ENCODE measurements at regions not wholly inside any gene's neighbourhood (a gene's known extent, or its start where the extent isn't known, plus 50 kb on each side); places are given as distances from the start of the nearest gene placed in this dataset.

DNA sequence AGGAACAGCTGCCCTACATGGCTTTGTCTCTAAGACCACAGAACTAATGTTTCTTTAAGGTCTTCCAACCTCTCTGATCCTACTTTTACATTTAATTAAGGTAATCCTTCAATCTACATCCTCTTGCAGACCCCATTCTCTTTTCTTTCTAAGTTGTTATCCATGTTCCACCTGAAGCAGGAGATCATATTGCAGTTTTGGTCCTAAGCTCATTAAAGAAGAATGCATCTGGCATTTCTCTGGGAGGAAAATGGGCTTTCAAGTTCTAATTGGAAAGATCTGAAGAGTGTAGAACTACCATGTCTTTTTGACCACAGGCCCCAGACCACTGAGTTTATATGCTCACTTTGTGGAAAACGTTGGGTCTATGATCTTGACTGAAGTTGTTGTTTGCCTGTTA, 111.2 kb downstream of the SEM1 start:
- Histone ChIP-seq H3K4me1 (ENCODE audit: control insufficient read depth in 1 of 2, insufficient read depth in 2 of 2, low read length in 2 of 2) (no peaks in the 10 kb centered on the region), H3K27ac (ENCODE audit: low read length) (no peak overlapping the region), H3K9me3 (ENCODE audit: control insufficient read depth in 1 of 2, low read length in 2 of 2) (no peaks in the 10 kb centered on the region), H3K36me3 (ENCODE audit: control insufficient read depth in 1 of 2, insufficient read depth in 2 of 2, low read length in 2 of 2) (no peaks in the 10 kb centered on the region), H3K4me3 (ENCODE audit: low read depth in 1 of 2, low read length in 2 of 2) (no peak overlapping the region), H3K27me3 (ENCODE audit: low read depth, low read length) (no peaks in the 10 kb centered on the region)

DNA sequence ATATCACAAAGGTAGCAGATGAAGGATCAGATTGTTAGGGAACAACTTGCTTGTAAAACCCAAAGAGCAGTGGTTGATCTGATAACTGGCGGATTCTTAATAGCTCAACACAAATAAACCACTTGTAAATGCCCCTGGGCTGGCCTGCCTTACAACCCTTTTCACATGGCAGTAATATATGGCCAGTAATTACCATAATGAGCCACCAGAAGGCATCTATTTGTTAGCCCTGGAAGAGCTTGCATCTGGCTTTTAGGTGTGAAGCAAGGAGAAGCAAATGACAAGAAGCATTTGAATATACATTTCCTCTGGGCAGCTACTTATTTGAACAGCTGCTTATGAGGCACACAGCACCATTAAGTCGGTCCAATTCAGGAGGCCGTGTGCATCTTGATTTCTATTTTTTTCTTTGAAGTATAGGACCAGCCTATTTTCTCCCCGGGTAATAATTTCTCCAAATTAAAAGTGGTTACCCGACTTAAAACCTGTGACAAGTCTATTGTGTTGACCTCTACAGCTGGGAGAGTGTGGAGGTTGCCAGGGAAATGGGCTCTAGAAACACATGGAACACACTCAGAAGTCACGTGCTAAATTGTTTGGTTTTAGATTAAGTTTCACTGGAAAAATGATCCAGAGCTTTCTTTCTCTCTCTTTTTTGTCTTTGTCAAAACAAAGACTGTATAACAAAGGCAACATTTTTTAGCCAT, 113.4 kb downstream of the SEM1 start:
- Histone ChIP-seq H3K9me3 (ENCODE audit: control insufficient read depth in 1 of 2, low read length in 2 of 2) (no peaks in the 10 kb centered on the region), H3K4me1 (ENCODE audit: control insufficient read depth in 1 of 2, insufficient read depth in 2 of 2, low read length in 2 of 2) (no peaks in the 10 kb centered on the region), H3K27ac (ENCODE audit: low read length) (no peak overlapping the region), H3K27me3 (ENCODE audit: low read depth, low read length) (no peaks in the 10 kb centered on the region), H3K4me3 (ENCODE audit: low read depth in 1 of 2, low read length in 2 of 2) (no peak overlapping the region), H3K36me3 (ENCODE audit: control insufficient read depth in 1 of 2, insufficient read depth in 2 of 2, low read length in 2 of 2) (no peaks in the 10 kb centered on the region)

DNA sequence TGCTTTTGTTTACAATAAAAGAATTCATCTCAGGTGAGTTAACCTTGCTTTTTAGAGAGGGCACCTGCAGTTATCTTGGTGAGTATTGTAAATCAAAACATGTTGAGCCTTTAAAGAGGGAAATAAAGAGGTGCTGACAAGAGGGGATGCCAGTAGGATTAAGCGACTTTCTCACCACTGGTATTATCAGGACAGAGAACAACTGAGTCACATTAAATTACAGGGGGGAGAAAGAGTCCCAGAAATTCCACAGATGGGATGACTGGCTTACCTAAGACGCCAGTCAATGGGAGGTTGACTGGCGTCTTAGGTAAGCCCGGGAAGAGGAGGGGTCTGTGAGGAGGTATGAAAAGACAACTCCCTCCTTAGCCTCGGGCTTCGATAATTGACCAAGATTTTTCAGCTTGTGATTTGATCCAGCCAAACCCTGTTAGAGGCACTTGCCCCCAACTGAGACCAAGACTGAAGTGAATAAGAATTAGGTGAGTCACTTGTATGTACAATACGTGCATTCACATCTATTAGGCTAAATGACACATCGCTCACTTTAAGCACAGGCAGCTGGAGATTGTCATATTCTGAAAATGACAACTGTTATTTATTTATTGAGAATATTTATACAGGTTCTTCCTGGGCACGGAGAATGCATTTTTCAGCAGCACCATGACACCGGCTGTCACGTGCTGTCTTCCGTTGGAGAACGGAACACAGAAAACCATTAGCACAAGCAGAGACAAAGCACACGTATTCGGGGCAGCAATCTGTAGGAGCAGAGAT, 117.6 kb downstream of the SEM1 start:
- Histone ChIP-seq H3K4me3 (ENCODE audit: low read depth in 1 of 2, low read length in 2 of 2) (no peak overlapping the region), H3K9me3 (ENCODE audit: control insufficient read depth in 1 of 2, low read length in 2 of 2) (no peaks in the 10 kb centered on the region), H3K27me3 (ENCODE audit: low read depth, low read length) (no peaks in the 10 kb centered on the region)

DNA sequence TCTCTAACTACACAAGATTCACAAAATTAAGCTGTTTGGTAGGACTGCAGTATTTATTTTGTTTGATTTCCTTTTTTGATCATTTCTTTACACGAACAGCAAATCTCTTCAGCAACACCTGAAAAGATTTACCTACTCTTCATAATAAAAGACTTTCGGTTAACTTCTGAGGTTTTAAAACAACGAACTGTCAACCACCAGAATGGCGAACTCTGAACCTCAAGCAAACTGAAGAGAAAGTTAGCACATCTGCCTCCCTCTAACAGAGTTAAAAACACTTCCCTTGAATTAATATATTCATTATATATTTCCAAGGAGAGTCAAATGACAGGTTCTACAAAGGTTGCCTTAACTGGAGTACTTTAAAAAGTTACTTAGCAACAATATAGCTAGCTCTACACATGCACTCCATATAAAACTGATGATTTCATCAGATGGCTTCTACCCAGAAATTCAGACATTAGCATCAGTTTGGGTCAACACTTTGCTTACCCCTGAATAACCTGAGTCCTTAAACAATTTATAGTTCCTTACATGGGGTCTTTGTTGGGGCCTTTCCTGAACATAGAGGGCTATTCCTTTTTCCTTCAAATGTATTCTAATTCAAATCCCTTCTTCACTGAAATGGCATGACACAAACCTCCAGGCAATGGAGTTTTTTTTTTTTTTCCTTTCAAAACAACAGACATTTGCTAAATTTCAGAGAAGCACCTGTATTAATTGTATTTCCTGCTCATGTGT, 118.3 kb downstream of the SEM1 start:
- no peaks in the 10 kb centered on the region for H3K36me3 ChIP-seq (ENCODE audit: control insufficient read depth in 1 of 2, insufficient read depth in 2 of 2, low read length in 2 of 2)

More for the DNA sequence above, 117.6 kb downstream of the SEM1 start:
- Histone ChIP-seq H3K36me3 (ENCODE audit: control insufficient read depth in 1 of 2, insufficient read depth in 2 of 2, low read length in 2 of 2) (no peaks in the 10 kb centered on the region), H3K4me1 (ENCODE audit: control insufficient read depth in 1 of 2, insufficient read depth in 2 of 2, low read length in 2 of 2) (no peaks in the 10 kb centered on the region), H3K27ac (ENCODE audit: low read length) (no peak overlapping the region)

DNA sequence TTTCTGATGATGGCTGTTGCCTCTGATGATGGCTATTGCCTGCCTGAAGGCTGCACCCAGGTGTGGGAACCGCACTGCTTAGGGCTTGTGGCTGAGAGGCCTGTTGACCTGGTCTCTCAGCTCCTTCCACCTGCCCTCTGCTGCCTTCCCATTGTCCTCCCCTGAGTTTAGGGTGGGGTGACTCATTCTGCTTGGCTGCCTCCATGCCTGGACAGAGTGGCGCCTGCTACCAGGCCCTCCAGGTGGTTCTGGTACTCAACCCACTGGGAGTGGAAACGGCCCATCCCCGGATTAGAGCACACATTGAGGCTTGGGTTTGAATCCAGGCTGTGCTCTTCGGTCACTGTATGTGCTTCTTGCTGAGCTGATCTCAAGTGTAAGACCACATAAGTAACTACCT, 120.6 kb downstream of the SEM1 start:
- no peaks in the 10 kb centered on the region for H3K9me3 ChIP-seq (ENCODE audit: control insufficient read depth in 1 of 2, low read length in 2 of 2)
- no peaks in the 10 kb centered on the region for H3K4me1 ChIP-seq (ENCODE audit: control insufficient read depth in 1 of 2, insufficient read depth in 2 of 2, low read length in 2 of 2)
- no peaks in the 10 kb centered on the region for H3K36me3 ChIP-seq (ENCODE audit: control insufficient read depth in 1 of 2, insufficient read depth in 2 of 2, low read length in 2 of 2)
- no peak overlapping the region for H3K27ac ChIP-seq (ENCODE audit: low read length)
- H3K4me3 ChIP-seq (ENCODE audit: low read depth in 1 of 2, low read length in 2 of 2): no peak overlapping the region
- H3K27me3 ChIP-seq (ENCODE audit: low read depth, low read length): no peaks in the 10 kb centered on the region

More for the DNA sequence above, 118.3 kb downstream of the SEM1 start:
- H3K27ac ChIP-seq (ENCODE audit: low read length): no peak overlapping the region
- no peaks in the 10 kb centered on the region for H3K4me1 ChIP-seq (ENCODE audit: control insufficient read depth in 1 of 2, insufficient read depth in 2 of 2, low read length in 2 of 2)
- H3K4me3 ChIP-seq (ENCODE audit: low read depth in 1 of 2, low read length in 2 of 2): no peak overlapping the region
- no peaks in the 10 kb centered on the region for H3K27me3 ChIP-seq (ENCODE audit: low read depth, low read length)
- H3K9me3 ChIP-seq (ENCODE audit: control insufficient read depth in 1 of 2, low read length in 2 of 2): no peaks in the 10 kb centered on the region

DNA sequence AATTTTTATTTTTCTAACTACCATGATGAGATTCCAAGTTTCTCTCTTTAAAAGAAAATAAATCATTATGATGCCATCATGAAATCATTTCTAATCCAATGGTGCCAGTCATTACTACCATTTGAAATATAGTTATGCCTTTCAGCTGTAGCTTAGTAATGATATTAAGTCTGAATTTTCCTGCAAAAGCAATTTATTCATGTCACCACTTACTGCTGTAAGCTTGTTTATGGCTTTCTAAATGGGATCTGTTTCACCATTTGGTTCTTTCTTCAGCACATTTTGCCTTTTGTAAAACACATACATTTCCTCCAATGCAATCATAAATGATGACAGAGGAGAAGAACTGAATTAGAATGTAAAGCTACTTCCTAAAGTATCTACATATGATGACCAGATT, 130.5 kb downstream of the SEM1 start:
- Histone ChIP-seq H3K27me3 (ENCODE audit: low read depth, low read length) (no peaks in the 10 kb centered on the region), H3K4me3 (ENCODE audit: low read depth in 1 of 2, low read length in 2 of 2) (no peak overlapping the region), H3K27ac (ENCODE audit: low read length) (no peak overlapping the region), H3K36me3 (ENCODE audit: control insufficient read depth in 1 of 2, insufficient read depth in 2 of 2, low read length in 2 of 2) (no peaks in the 10 kb centered on the region), H3K4me1 (ENCODE audit: control insufficient read depth in 1 of 2, insufficient read depth in 2 of 2, low read length in 2 of 2) (no peaks in the 10 kb centered on the region), H3K9me3 (ENCODE audit: control insufficient read depth in 1 of 2, low read length in 2 of 2) (no peaks in the 10 kb centered on the region)

DNA sequence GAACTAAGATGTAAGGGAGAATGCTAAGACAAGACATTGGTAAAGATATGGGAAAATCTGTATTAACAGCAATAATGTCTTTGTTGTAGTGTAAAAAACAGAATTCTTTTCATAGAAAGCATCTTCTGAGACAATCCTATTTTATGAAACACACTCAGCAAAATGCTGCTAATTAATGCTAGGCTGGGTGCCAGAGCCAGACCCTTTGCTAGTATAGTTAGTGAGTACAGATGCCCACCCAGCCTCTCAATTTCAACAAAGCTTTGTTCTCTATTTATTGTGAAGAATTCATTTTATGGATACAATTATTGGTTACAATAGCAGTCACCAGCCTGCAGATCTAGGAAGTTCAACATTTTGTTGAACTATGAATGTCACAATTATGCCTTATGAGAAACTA, 131.0 kb downstream of the SEM1 start:
- H3K36me3 ChIP-seq (ENCODE audit: control insufficient read depth in 1 of 2, insufficient read depth in 2 of 2, low read length in 2 of 2): no peaks in the 10 kb centered on the region
- no peaks in the 10 kb centered on the region for H3K9me3 ChIP-seq (ENCODE audit: control insufficient read depth in 1 of 2, low read length in 2 of 2)
- no peaks in the 10 kb centered on the region for H3K4me1 ChIP-seq (ENCODE audit: control insufficient read depth in 1 of 2, insufficient read depth in 2 of 2, low read length in 2 of 2)
- no peak overlapping the region for H3K27ac ChIP-seq (ENCODE audit: low read length)
- no peak overlapping the region for H3K4me3 ChIP-seq (ENCODE audit: low read depth in 1 of 2, low read length in 2 of 2)
- H3K27me3 ChIP-seq (ENCODE audit: low read depth, low read length): no peaks in the 10 kb centered on the region

DNA sequence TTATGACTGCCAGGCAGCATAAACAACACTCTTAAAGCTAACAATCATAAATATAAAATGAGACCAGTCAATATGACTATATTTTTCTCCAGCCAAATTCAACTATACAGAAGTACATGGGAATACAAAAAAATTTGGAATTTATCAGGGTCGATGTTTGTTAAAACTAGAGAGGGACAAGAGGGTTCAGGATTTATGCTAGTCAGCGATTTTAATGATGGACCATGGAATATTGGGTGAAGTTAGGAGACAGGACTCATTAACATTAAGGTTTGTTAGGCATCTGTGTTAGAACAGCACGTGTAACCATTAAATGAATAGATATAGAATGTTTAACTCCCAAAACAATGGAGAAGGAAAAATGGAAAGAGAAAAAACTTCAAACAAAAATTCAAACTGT, 146.2 kb downstream of the SEM1 start:
- H3K27me3 ChIP-seq (ENCODE audit: low read depth, low read length): no peaks in the 10 kb centered on the region
- H3K4me3 ChIP-seq (ENCODE audit: low read depth in 1 of 2, low read length in 2 of 2): no peak overlapping the region
- H3K9me3 ChIP-seq (ENCODE audit: control insufficient read depth in 1 of 2, low read length in 2 of 2): no peaks in the 10 kb centered on the region
- no peak overlapping the region for H3K27ac ChIP-seq (ENCODE audit: low read length)
- no peaks in the 10 kb centered on the region for H3K36me3 ChIP-seq (ENCODE audit: control insufficient read depth in 1 of 2, insufficient read depth in 2 of 2, low read length in 2 of 2)
- H3K4me1 ChIP-seq (ENCODE audit: control insufficient read depth in 1 of 2, insufficient read depth in 2 of 2, low read length in 2 of 2): no peaks in the 10 kb centered on the region

DNA sequence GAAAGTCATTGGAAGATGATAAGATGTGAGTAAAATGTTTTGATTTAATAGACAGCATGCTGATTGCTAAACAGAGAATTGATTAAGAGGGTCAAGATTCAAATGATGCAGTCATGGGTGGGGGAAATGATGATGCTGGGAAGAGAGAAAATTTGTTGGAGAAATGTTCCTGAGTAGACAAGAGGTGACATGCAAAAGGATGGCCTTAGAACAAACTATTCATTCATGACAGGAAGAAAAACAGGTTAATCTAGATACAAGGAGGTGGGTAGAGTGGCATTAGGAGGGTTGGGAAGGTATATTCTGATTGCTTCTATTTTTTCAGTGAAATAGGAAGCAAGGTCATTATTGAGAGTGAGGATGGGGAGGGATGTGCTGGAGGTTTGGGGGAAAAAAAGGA, 146.7 kb downstream of the SEM1 start:
- Histone ChIP-seq H3K27ac (ENCODE audit: low read length) (no peak overlapping the region), H3K9me3 (ENCODE audit: control insufficient read depth in 1 of 2, low read length in 2 of 2) (no peaks in the 10 kb centered on the region)

DNA sequence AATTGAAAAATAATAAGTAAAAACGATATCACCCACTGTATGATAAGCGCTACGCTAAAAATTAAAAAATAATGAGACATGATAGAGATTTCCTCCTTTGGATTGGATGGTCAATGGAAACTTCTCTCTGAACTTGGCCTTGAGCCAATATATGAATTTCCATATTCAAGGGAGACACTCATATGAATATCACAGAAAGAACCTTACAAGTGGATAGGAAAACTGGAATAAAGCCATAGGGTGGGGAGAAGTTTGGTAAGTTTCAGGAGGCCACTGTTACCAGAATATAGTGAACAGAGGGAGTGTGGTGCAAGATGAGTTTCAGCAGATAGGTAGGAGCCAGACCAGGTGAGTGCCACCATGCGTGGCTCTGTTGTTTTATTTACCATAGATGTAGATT, 147.2 kb downstream of the SEM1 start:
- H3K4me1 ChIP-seq (ENCODE audit: control insufficient read depth in 1 of 2, insufficient read depth in 2 of 2, low read length in 2 of 2): no peaks in the 10 kb centered on the region
- H3K9me3 ChIP-seq (ENCODE audit: control insufficient read depth in 1 of 2, low read length in 2 of 2): no peaks in the 10 kb centered on the region

More for the DNA sequence above, 146.7 kb downstream of the SEM1 start:
- no peak overlapping the region for H3K4me3 ChIP-seq (ENCODE audit: low read depth in 1 of 2, low read length in 2 of 2)
- no peaks in the 10 kb centered on the region for H3K36me3 ChIP-seq (ENCODE audit: control insufficient read depth in 1 of 2, insufficient read depth in 2 of 2, low read length in 2 of 2)
- no peaks in the 10 kb centered on the region for H3K4me1 ChIP-seq (ENCODE audit: control insufficient read depth in 1 of 2, insufficient read depth in 2 of 2, low read length in 2 of 2)
- H3K27me3 ChIP-seq (ENCODE audit: low read depth, low read length): no peaks in the 10 kb centered on the region

DNA sequence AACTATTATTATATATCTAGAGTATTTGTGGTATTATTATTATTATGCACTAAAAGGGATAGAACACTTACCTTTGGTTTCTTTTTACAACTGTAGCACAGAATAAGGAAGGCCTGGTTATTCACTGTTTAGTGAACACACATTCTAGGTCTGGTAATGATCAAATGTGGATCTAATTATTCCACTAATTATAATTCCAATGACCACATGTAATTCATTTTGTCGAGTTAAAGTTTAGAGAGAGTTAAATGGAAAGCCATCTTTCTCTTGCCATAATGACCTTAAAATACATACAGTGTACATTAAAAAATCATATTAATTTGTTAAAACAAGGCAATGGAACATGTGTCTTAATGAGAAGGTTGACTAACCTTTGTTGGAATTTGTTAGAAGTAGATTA, 147.8 kb downstream of the SEM1 start:
- Histone ChIP-seq H3K27me3 (ENCODE audit: low read depth, low read length) (no peaks in the 10 kb centered on the region), H3K4me3 (ENCODE audit: low read depth in 1 of 2, low read length in 2 of 2) (no peak overlapping the region), H3K4me1 (ENCODE audit: control insufficient read depth in 1 of 2, insufficient read depth in 2 of 2, low read length in 2 of 2) (no peaks in the 10 kb centered on the region), H3K36me3 (ENCODE audit: control insufficient read depth in 1 of 2, insufficient read depth in 2 of 2, low read length in 2 of 2) (no peaks in the 10 kb centered on the region), H3K9me3 (ENCODE audit: control insufficient read depth in 1 of 2, low read length in 2 of 2) (no peaks in the 10 kb centered on the region), H3K27ac (ENCODE audit: low read length) (no peak overlapping the region)

More for the DNA sequence above, 147.2 kb downstream of the SEM1 start:
- no peaks in the 10 kb centered on the region for H3K27me3 ChIP-seq (ENCODE audit: low read depth, low read length)
- H3K27ac ChIP-seq (ENCODE audit: low read length): no peak overlapping the region
- no peaks in the 10 kb centered on the region for H3K36me3 ChIP-seq (ENCODE audit: control insufficient read depth in 1 of 2, insufficient read depth in 2 of 2, low read length in 2 of 2)
- no peak overlapping the region for H3K4me3 ChIP-seq (ENCODE audit: low read depth in 1 of 2, low read length in 2 of 2)

All from muscle layer of duodenum (tissue), 2 donors.